HepG2 (cell line): ENCODE measurements at regions not wholly inside any gene's neighbourhood (a gene's known extent, or its start where the extent isn't known, plus 50 kb on each side); places are given as distances from the start of the nearest gene placed in this dataset.

ENCODE experiments used
- ATAC-seq: fragments of 200-7000 bp; cut with Tn5 transposase; 3 replicates; pipeline ENCODE4 v1.9.1; 2020; ENCODE audit warnings: mild to moderate bottlenecking, moderate library complexity
- BruUV-seq: library from RNA; stranded (reverse); fragments of 400-500 nt; replicated peaks from 2 replicates; lab custom pipeline; 2021; lab: Mats Ljungman, UMichigan
- CTCF ChIA-PET: fragments of 300-600 bp; formaldehyde crosslinking; extraction: SDS; loops from one replicate; lab custom pipeline; 2021; ENCODE audit warnings: low total read pairs, inconsistent platforms, low intra/inter-chr PET ratio; lab: Yijun Ruan, JAX
- POLR2A ChIA-PET: fragments of 350-600 bp; sonication (Branson Sonifier 250); formaldehyde crosslinking; loops from one replicate; lab custom pipeline; 2020; ENCODE audit warnings: antibody characterized with exemption, inconsistent platforms; lab: Yijun Ruan, JAX
- DNase-seq: peaks from one replicate; pipeline ENCODE4 v3.0.0-alpha.2; 2015; ENCODE audit warnings: low spot score
- FAIRE-seq: peaks from 3 replicates; lab custom pipeline; 2011; peaks lifted over from hg19 to GRCh38; lab: Jason Lieb, UNC
- H2AFZ ChIP-seq: one replicate; pipeline ENCODE4 v1.6.1; 2011; ENCODE audit warnings: low read length, inconsistent platforms
- H3K27ac ChIP-seq: fragments of 300-600 bp; 3 replicates; pipeline ENCODE4 v1.8.0; 2011; ENCODE audit warnings: mixed run types, mild to moderate bottlenecking, mixed read lengths, low read length, inconsistent platforms; ENCODE audit not compliant: insufficient read depth; ENCODE audit errors: extremely low read length
- H3K27me3 ChIP-seq, 2 experiments: fragments of 200-600 bp in 1 of 2; 2 replicates in 1 of 2; 3 replicates in 1 of 2; pipeline versions ENCODE4 v1.6.0 to v1.8.0; 2011; ENCODE audit warnings: low read length in 2 of 2, mild to moderate bottlenecking in 2 of 2, moderate library complexity in 2 of 2, inconsistent platforms in 1 of 2; ENCODE audit not compliant: insufficient read depth in 2 of 2, control insufficient read depth in 1 of 2
- H3K36me3 ChIP-seq, 2 experiments: fragments of 200-600 bp in 1 of 2; replicated peaks in 1 of 2; 2 replicates in 1 of 2; 3 replicates in 1 of 2; pipeline versions ENCODE4 v1.5.1 to v1.8.0; 2011; ENCODE audit warnings: low read length in 2 of 2, inconsistent platforms in 1 of 2; ENCODE audit not compliant: insufficient read depth in 2 of 2, control insufficient read depth in 1 of 2
- H3K4me1 ChIP-seq: 2 replicates; pipeline ENCODE4 v1.5.1; 2012; ENCODE audit warnings: low read length, inconsistent platforms; ENCODE audit not compliant: insufficient read depth
- H3K4me2 ChIP-seq: 2 replicates; pipeline ENCODE4 v1.6.0; 2011; ENCODE audit warnings: low read depth, low read length, inconsistent platforms
- H3K4me3 ChIP-seq, 3 experiments: fragments of 200-600 bp in 1 of 3; sonication (generic), shearing (Covaris generic) in 1 of 3; replicated peaks in 1 of 3; 2 replicates each; pipeline ENCODE4 v1.5.1; 2011 to 2016; ENCODE audit warnings: low read length in 3 of 3, inconsistent platforms in 2 of 3, low read depth in 2 of 3, mild to moderate bottlenecking in 2 of 3, control low read depth in 1 of 3, mixed read lengths in 1 of 3; ENCODE audit not compliant: insufficient read depth in 1 of 3
- H3K79me2 ChIP-seq: one replicate; pipeline ENCODE4 v1.6.1; 2011; ENCODE audit warnings: low read length, inconsistent platforms; ENCODE audit not compliant: insufficient read depth
- H3K9ac ChIP-seq: 2 replicates; pipeline ENCODE4 v1.6.0; 2011; ENCODE audit warnings: mild to moderate bottlenecking, low read depth, low read length, inconsistent platforms; ENCODE audit not compliant: insufficient read depth
- H3K9me3 ChIP-seq: 2 replicates; pipeline ENCODE4 v1.5.1; 2012; ENCODE audit warnings: mild to moderate bottlenecking, low read length
- H4K20me1 ChIP-seq: 2 replicates; pipeline ENCODE4 v1.6.0; 2011; ENCODE audit warnings: inconsistent platforms, mild to moderate bottlenecking, low read length, moderate library complexity; ENCODE audit not compliant: insufficient read depth
- ELF3 ChIP-seq: IDR thresholded peaks from 2 replicates; pipeline ENCODE4 v1.6.1; 2016; ENCODE audit warnings: missing genetic modification reagents, missing compliant biosample characterization
- FOXP4 ChIP-seq: sonication (generic); formaldehyde crosslinking; IDR thresholded peaks from 2 replicates; pipeline ENCODE4 v1.4.0; 2020; ENCODE audit warnings: missing genetic modification reagents
- PLSCR1 ChIP-seq: sonication (generic); formaldehyde crosslinking; IDR thresholded peaks from 2 replicates; pipeline ENCODE4 v1.5.0; 2020; ENCODE audit warnings: missing genetic modification reagents, mild to moderate bottlenecking, borderline replicate concordance
- PRMT3 ChIP-seq: sonication (generic); formaldehyde crosslinking; IDR thresholded peaks from 2 replicates; pipeline ENCODE4 v1.8.1; 2022; ENCODE audit warnings: low read depth, mild to moderate bottlenecking, moderate library complexity, missing genetic modification reagents, borderline replicate concordance
- ZBTB33 ChIP-seq: sonication (generic); formaldehyde crosslinking; IDR thresholded peaks from 2 replicates; pipeline ENCODE4 v1.4.0; 2020; ENCODE audit warnings: missing genetic modification reagents
- WGBS: methylation state at CpG from one replicate; pipeline ENCODE4 v1.1.6; 2017; ENCODE audit warnings: low lambda C conversion rate; 5-methylcytosine and 5-hydroxymethylcytosine counted together
- in situ Hi-C: cut with HindIII; loops from 2 replicates; pipeline ENCODE4 v1.10.0; 2017; ENCODE audit warnings: low pct_unique_long_range_greater_than_20kb; ENCODE audit not compliant: extremely low pct_ligation_motif_present
- intact Hi-C: fragments of 100-400 bp; cut with micrococcal nuclease; formaldehyde crosslinking; loops from one replicate; pipeline ENCODE4 v1.10.0; 2022; ENCODE audit not compliant: unreplicated experiment

- intact Hi-C loops = no loop called here
- no peak for TF ChIP-seq PRMT3
- no peak for TF ChIP-seq ZBTB33 (CRISPR knock-in tag)
- TF ChIP-seq PLSCR1 (CRISPR knock-in tag) = no peak
- TF ChIP-seq FOXP4 (CRISPR knock-in tag) = no peak
- no peak for TF ChIP-seq ELF3 (CRISPR knock-in tag)
- no peaks in the 10 kb centered on the region for H3K79me2 ChIP-seq
- ChIA-PET CTCF (no interaction called here), POLR2A (no interaction called here)
- no peak overlapping the region for H2AFZ ChIP-seq
- no peaks in the 10 kb centered on the region for H3K36me3 ChIP-seq
- no peak overlapping the region for H3K4me3 ChIP-seq
- 95% methylated on average over 4 of the region's 4 CpGs for WGBS
- DNase-seq (no peak), FAIRE-seq (no peak), ATAC-seq (no peak)
- H4K20me1 ChIP-seq = no peaks in the 10 kb centered on the region
- no TSS peak for BruUV-seq
- H3K4me1 ChIP-seq = peaks cover 38% of the 10 kb centered on the region
- H3K9me3 ChIP-seq = no peaks in the 10 kb centered on the region
- no peak overlapping the region for H3K9ac ChIP-seq
- no peaks in the 10 kb centered on the region for H3K27me3 ChIP-seq
- in situ Hi-C loops = no loop called here
- no peak overlapping the region for H3K4me2 ChIP-seq
- peak overlapping the region; percentile 23 for H3K27ac ChIP-seq
Observed at GRCh38 chr10:121041499-121041898, 190.3 kb downstream of the WDR11 start.
